T-helper 17 cell (primary cell): ENCODE measurements at regions not wholly inside any gene's neighbourhood (a gene's known extent, or its start where the extent isn't known, plus 50 kb on each side); places are given as distances from the start of the nearest gene placed in this dataset.

Experiments used
- ATAC-seq: fragments of 150-1000 bp; cut with Tn5 transposase; 2 replicates; pipeline ENCODE4 v1.10.0; 2021; ENCODE audit warnings: mild to moderate bottlenecking, moderate library complexity
- DNase-seq, 3 donors: peaks; one replicate each; pipeline versions ENCODE4 v3.0.0 to v3.0.0-alpha.2; 2020 to 2021
- H3K9me3 ChIP-seq: one replicate; pipeline ENCODE4 v1.7.0; 2013; ENCODE audit warnings: low read length, mild to moderate bottlenecking; ENCODE audit not compliant: control insufficient read depth, poor library complexity, severe bottlenecking
- H3K27ac Mint-ChIP-seq: one replicate; pipeline ENCODE4 v1.8.0; 2022; ENCODE audit warnings: mild to moderate bottlenecking, moderate library complexity, mixed read lengths
- H3K27me3 Mint-ChIP-seq: one replicate; pipeline ENCODE4 v1.8.0; 2022; ENCODE audit warnings: mixed read lengths
- H3K36me3 Mint-ChIP-seq: one replicate; pipeline ENCODE4 v1.8.0; 2022; ENCODE audit warnings: low read depth, mixed read lengths
- H3K4me1 Mint-ChIP-seq: one replicate; pipeline ENCODE4 v1.8.0; 2022; ENCODE audit warnings: mild to moderate bottlenecking, mixed read lengths
- H3K4me3 Mint-ChIP-seq: one replicate; pipeline ENCODE4 v1.8.0; 2022; ENCODE audit warnings: mild to moderate bottlenecking, moderate library complexity, mixed read lengths

- no peaks in the 10 kb centered on the region for H3K9me3 ChIP-seq
- DNase-seq (no peak), ATAC-seq (no peak)
- H3K4me1 Mint-ChIP-seq = no peaks in the 10 kb centered on the region
- no peaks in the 10 kb centered on the region for H3K36me3 Mint-ChIP-seq
- H3K27ac Mint-ChIP-seq = no peak overlapping the region
- no peaks in the 10 kb centered on the region for H3K27me3 Mint-ChIP-seq
- H3K4me3 Mint-ChIP-seq = no peak overlapping the region
These were observed 1005.6 kb downstream of the TBC1D22A start for GRCh38 chr22:47768027-47768426.

GRCh38 chr22:47767403-47767802, 1005.0 kb downstream of the TBC1D22A start:
- no peaks in the 10 kb centered on the region for H3K4me1 Mint-ChIP-seq
- DNase-seq (no peak), ATAC-seq (no peak)
- H3K27me3 Mint-ChIP-seq = no peaks in the 10 kb centered on the region
- H3K9me3 ChIP-seq = no peaks in the 10 kb centered on the region
- H3K4me3 Mint-ChIP-seq = no peak overlapping the region
- no peaks in the 10 kb centered on the region for H3K36me3 Mint-ChIP-seq
- H3K27ac Mint-ChIP-seq = no peak overlapping the region

- DNase-seq = no peak
- peaks cover 2% of the 10 kb centered on the region for H3K27me3 Mint-ChIP-seq
- ATAC-seq = no peak
- H3K4me1 Mint-ChIP-seq = no peaks in the 10 kb centered on the region
- H3K9me3 ChIP-seq = no peaks in the 10 kb centered on the region
- no peak overlapping the region for H3K4me3 Mint-ChIP-seq
- H3K27ac Mint-ChIP-seq = no peak overlapping the region
- H3K36me3 Mint-ChIP-seq = no peaks in the 10 kb centered on the region
These were observed 1003.3 kb downstream of the TBC1D22A start for GRCh38 chr22:47765757-47766156.

- DNase-seq (no peak), ATAC-seq (no peak)
- no peak overlapping the region for H3K4me3 Mint-ChIP-seq
- peaks cover 2% of the 10 kb centered on the region for H3K36me3 Mint-ChIP-seq
- H3K27ac Mint-ChIP-seq = no peak overlapping the region
- no peaks in the 10 kb centered on the region for H3K9me3 ChIP-seq
- H3K27me3 Mint-ChIP-seq = peaks cover 10% of the 10 kb centered on the region
- no peaks in the 10 kb centered on the region for H3K4me1 Mint-ChIP-seq
These were observed 999.7 kb downstream of the TBC1D22A start for GRCh38 chr22:47762141-47762540.

- Mint-ChIP-seq H3K36me3 (peaks cover 2% of the 10 kb centered on the region), H3K27ac (no peak overlapping the region), H3K4me3 (no peak overlapping the region), H3K27me3 (peaks cover 10% of the 10 kb centered on the region), H3K4me1 (no peaks in the 10 kb centered on the region)
- H3K9me3 ChIP-seq = no peaks in the 10 kb centered on the region
- no peak for ATAC-seq
- no peak for DNase-seq
These were observed 997.5 kb downstream of the TBC1D22A start for GRCh38 chr22:47759909-47760308.

GRCh38 chr22:47757741-47758140, 995.3 kb downstream of the TBC1D22A start:
- peaks cover 2% of the 10 kb centered on the region for H3K36me3 Mint-ChIP-seq
- peaks cover 10% of the 10 kb centered on the region for H3K27me3 Mint-ChIP-seq
- no peaks in the 10 kb centered on the region for H3K9me3 ChIP-seq
- H3K27ac Mint-ChIP-seq = no peak overlapping the region
- ATAC-seq (no peak), DNase-seq (no peak)
- H3K4me1 Mint-ChIP-seq = no peaks in the 10 kb centered on the region
- no peak overlapping the region for H3K4me3 Mint-ChIP-seq

GRCh38 chr22:47750086-47750485, 987.6 kb downstream of the TBC1D22A start:
- H3K36me3 Mint-ChIP-seq = no peaks in the 10 kb centered on the region
- no peaks in the 10 kb centered on the region for H3K4me1 Mint-ChIP-seq
- H3K27me3 Mint-ChIP-seq = peaks cover 27% of the 10 kb centered on the region
- no peak for ATAC-seq
- no peak overlapping the region for H3K4me3 Mint-ChIP-seq
- no peaks in the 10 kb centered on the region for H3K9me3 ChIP-seq
- DNase-seq = no peak
- H3K27ac Mint-ChIP-seq = no peak overlapping the region

GRCh38 chr22:47748957-47749356, 986.5 kb downstream of the TBC1D22A start:
- Mint-ChIP-seq H3K4me1 (no peaks in the 10 kb centered on the region), H3K27me3 (peaks cover 27% of the 10 kb centered on the region), H3K4me3 (no peak overlapping the region), H3K36me3 (no peaks in the 10 kb centered on the region), H3K27ac (no peak overlapping the region)
- no peaks in the 10 kb centered on the region for H3K9me3 ChIP-seq
- DNase-seq (no peak), ATAC-seq (no peak)

- Mint-ChIP-seq H3K27me3 (peaks cover 27% of the 10 kb centered on the region), H3K4me3 (no peak overlapping the region), H3K27ac (no peak overlapping the region), H3K4me1 (no peaks in the 10 kb centered on the region), H3K36me3 (no peaks in the 10 kb centered on the region)
- no peak for ATAC-seq
- DNase-seq = no peak
- H3K9me3 ChIP-seq = no peaks in the 10 kb centered on the region
These were observed 985.8 kb downstream of the TBC1D22A start for GRCh38 chr22:47748271-47748670.

- H3K9me3 ChIP-seq = no peaks in the 10 kb centered on the region
- no peak overlapping the region for H3K27ac Mint-ChIP-seq
- H3K4me3 Mint-ChIP-seq = no peak overlapping the region
- no peak for ATAC-seq
- H3K36me3 Mint-ChIP-seq = peaks cover 2% of the 10 kb centered on the region
- no peaks in the 10 kb centered on the region for H3K4me1 Mint-ChIP-seq
- peaks cover 18% of the 10 kb centered on the region for H3K27me3 Mint-ChIP-seq
- DNase-seq = no peak
These were observed 977.8 kb downstream of the TBC1D22A start for GRCh38 chr22:47740109-47740805.

GRCh38 chr22:47739291-47740015, 977.0 kb downstream of the TBC1D22A start:
- ATAC-seq (no peak), DNase-seq (no peak)
- H3K9me3 ChIP-seq = no peaks in the 10 kb centered on the region
- Mint-ChIP-seq H3K36me3 (peaks cover 2% of the 10 kb centered on the region), H3K4me3 (no peak overlapping the region), H3K4me1 (no peaks in the 10 kb centered on the region), H3K27ac (no peak overlapping the region), H3K27me3 (peaks cover 18% of the 10 kb centered on the region)

GRCh38 chr22:47738472-47739013, 976.1 kb downstream of the TBC1D22A start:
- H3K4me3 Mint-ChIP-seq = no peak overlapping the region
- DNase-seq (no peak), ATAC-seq (no peak)
- no peak overlapping the region for H3K27ac Mint-ChIP-seq
- peaks cover 2% of the 10 kb centered on the region for H3K36me3 Mint-ChIP-seq
- H3K9me3 ChIP-seq = no peaks in the 10 kb centered on the region
- peaks cover 18% of the 10 kb centered on the region for H3K27me3 Mint-ChIP-seq
- H3K4me1 Mint-ChIP-seq = no peaks in the 10 kb centered on the region

- H3K9me3 ChIP-seq = no peaks in the 10 kb centered on the region
- no peaks in the 10 kb centered on the region for H3K4me1 Mint-ChIP-seq
- no peak for DNase-seq
- peaks cover 2% of the 10 kb centered on the region for H3K36me3 Mint-ChIP-seq
- peaks cover 8% of the 10 kb centered on the region for H3K27me3 Mint-ChIP-seq
- H3K27ac Mint-ChIP-seq = no peak overlapping the region
- no peak overlapping the region for H3K4me3 Mint-ChIP-seq
- ATAC-seq = no peak
These were observed 974.0 kb downstream of the TBC1D22A start for GRCh38 chr22:47736186-47737034.
